Epithelial cell of proximal tubule (primary cell): ENCODE measurements at regions not wholly inside any gene's neighbourhood (a gene's known extent, or its start where the extent isn't known, plus 50 kb on each side); places are given as distances from the start of the nearest gene placed in this dataset.

ENCODE experiments used
- DNase-seq: peaks from one replicate; pipeline ENCODE4 v3.0.0-alpha.2; 2011; ENCODE audit warnings: low read depth
- H3K4me3 ChIP-seq: 2 replicates; pipeline ENCODE4 v1.5.1; 2011; ENCODE audit warnings: low read depth, mild to moderate bottlenecking, low read length
- TF ChIP-seq, protein P1 (sequence below): conservative IDR thresholded peaks from 2 replicates; pipeline ENCODE4 v1.5.1; 2012; ENCODE audit warnings: low read depth, mild to moderate bottlenecking, low read length

GRCh38 chr2:51990684-51991083 is 958.8 kb upstream of the NRXN1 start:
- DNase-seq: no peak
- no peak overlapping the region for H3K4me3 ChIP-seq
- TF ChIP-seq, protein P1, sequence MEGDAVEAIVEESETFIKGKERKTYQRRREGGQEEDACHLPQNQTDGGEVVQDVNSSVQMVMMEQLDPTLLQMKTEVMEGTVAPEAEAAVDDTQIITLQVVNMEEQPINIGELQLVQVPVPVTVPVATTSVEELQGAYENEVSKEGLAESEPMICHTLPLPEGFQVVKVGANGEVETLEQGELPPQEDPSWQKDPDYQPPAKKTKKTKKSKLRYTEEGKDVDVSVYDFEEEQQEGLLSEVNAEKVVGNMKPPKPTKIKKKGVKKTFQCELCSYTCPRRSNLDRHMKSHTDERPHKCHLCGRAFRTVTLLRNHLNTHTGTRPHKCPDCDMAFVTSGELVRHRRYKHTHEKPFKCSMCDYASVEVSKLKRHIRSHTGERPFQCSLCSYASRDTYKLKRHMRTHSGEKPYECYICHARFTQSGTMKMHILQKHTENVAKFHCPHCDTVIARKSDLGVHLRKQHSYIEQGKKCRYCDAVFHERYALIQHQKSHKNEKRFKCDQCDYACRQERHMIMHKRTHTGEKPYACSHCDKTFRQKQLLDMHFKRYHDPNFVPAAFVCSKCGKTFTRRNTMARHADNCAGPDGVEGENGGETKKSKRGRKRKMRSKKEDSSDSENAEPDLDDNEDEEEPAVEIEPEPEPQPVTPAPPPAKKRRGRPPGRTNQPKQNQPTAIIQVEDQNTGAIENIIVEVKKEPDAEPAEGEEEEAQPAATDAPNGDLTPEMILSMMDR: no peak

GRCh38 chr2:51986101-51986500 is 954.2 kb upstream of the NRXN1 start:
- H3K4me3 ChIP-seq: no peak overlapping the region
- TF ChIP-seq, protein P1: no peak
- DNase-seq: no peak

- TF ChIP-seq, protein P1: no peak
- H3K4me3 ChIP-seq: no peak overlapping the region
- no peak for DNase-seq
Observed at GRCh38 chr2:51981783-51982182, 949.9 kb upstream of the NRXN1 start.

- no peak overlapping the region for H3K4me3 ChIP-seq
- DNase-seq: no peak
- TF ChIP-seq, protein P1: no peak
Observed at GRCh38 chr2:51976623-51977022, 944.7 kb upstream of the NRXN1 start.

- no peak for DNase-seq
- TF ChIP-seq, protein P1: no peak
- no peak overlapping the region for H3K4me3 ChIP-seq
Observed at GRCh38 chr2:51971136-51971535, 939.2 kb upstream of the NRXN1 start.

- H3K4me3 ChIP-seq: no peak overlapping the region
- TF ChIP-seq, protein P1: no peak
Observed at GRCh38 chr2:51969347-51969746, 937.4 kb upstream of the NRXN1 start.

DNA sequence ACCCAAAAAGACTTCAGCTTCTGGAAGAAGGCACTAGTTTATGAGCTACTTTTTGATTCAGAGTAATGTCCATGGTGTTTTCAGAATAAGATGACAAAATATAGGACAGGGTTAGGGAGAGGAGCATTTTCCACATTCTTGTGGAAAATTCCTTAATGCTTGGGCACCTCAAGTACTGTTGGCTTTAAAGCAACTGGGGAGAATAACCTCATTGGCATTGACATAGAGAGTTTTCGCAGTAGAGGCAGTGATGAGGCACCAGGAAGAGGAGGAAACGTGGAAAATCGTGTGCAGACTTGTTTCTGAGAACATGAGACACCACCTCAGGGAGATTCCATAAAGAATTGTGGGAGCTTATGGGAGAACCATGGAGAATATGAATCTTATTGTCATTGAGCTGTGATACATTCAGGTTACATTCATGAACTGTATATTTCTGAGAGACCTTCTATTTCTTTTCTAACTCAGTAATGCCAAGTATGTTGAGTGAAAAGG is 929.0 kb upstream of the NRXN1 start:
- H3K4me3 ChIP-seq: no peak overlapping the region
- DNase-seq: no peak
- TF ChIP-seq, protein P1: no peak

More at GRCh38 chr2:51969347-51969746, 937.4 kb upstream of the NRXN1 start:
- DNase-seq: no peak
